ENCODE measurements at regions not wholly inside any gene's neighbourhood (a gene's known extent, or its start where the extent isn't known, plus 50 kb on each side); places are given as distances from the start of the nearest gene placed in this dataset.

DNA sequence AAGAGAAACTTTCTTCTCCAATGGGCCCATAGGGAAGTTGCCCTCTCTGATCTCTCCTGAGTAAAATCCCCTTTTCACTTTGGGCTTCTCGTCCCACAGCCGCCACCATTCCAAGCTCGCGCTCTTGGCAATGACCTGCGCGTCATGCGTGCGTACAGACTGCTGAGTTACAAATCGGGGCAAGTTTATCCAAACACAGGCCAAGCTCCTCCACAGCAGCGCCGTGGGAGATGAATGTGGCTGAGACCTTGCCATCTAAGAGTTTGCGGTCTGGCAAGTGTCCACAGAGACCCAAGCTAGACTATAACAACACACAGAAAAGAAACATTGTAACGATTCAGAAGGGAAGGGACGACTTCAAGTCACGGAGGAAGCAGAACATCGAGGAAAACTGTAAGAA, 116.3 kb upstream of the SOD1 start:
- no peak overlapping the region for H3K23ac ChIP-seq (ENCODE audit: low read length in 2 of 2)
- H3K4me3 ChIP-seq (ENCODE audit: insufficient read depth in 1 of 2, low read depth in 1 of 2, low read length in 2 of 2), result no peak overlapping the region
- 92% methylated on average over 16 of the region's 16 CpGs for WGBS
- H3K27ac ChIP-seq (ENCODE audit: low read length, poor library complexity, severe bottlenecking), result no peak overlapping the region
- no peak overlapping the region for H3K9ac ChIP-seq (ENCODE audit: low read length)
- H2BK12ac ChIP-seq (ENCODE audit: low read length in 2 of 2), result no peak overlapping the region
- DNase-seq, result peak; percentile 15
- no peak overlapping the region for H2BK5ac ChIP-seq (ENCODE audit: low read depth, low read length, poor library complexity, severe bottlenecking)
- H3K36me3 ChIP-seq (ENCODE audit: control insufficient read depth in 1 of 2, insufficient read depth in 2 of 2, low read depth in 1 of 2, low read length in 2 of 2), result no peaks in the 10 kb centered on the region
- H2AFZ ChIP-seq (ENCODE audit: low read depth, low read length), result no peak overlapping the region
- no peaks in the 10 kb centered on the region for H3K9me3 ChIP-seq (ENCODE audit: control insufficient read depth, low read length)
- H3K4ac ChIP-seq (ENCODE audit: low read depth in 1 of 2, low read length in 2 of 2), result no peak overlapping the region
- H3K4me1 ChIP-seq (ENCODE audit: control insufficient read depth, insufficient read depth, low read depth, low read length), result no peaks in the 10 kb centered on the region
- H3K18ac ChIP-seq (ENCODE audit: low read depth in 1 of 2, low read length in 2 of 2), result no peak overlapping the region
- H3K14ac ChIP-seq (ENCODE audit: low read length in 2 of 2), result no peak overlapping the region
- H2AK5ac ChIP-seq (ENCODE audit: low read length, severe bottlenecking), result no peak overlapping the region
- no peak overlapping the region for H4K91ac ChIP-seq (ENCODE audit: low read length)
- no peak overlapping the region for H3K4me2 ChIP-seq (ENCODE audit: low read length, poor library complexity, severe bottlenecking)
- no peak overlapping the region for H2BK15ac ChIP-seq (ENCODE audit: low read depth, poor library complexity, severe bottlenecking)
- no peak overlapping the region for H4K8ac ChIP-seq (ENCODE audit: low read length)
- no peak overlapping the region for H2BK120ac ChIP-seq (ENCODE audit: low read depth, low read length)
- peaks cover 3% of the 10 kb centered on the region for H3K79me1 ChIP-seq (replicated peaks; ENCODE audit: low read length, poor library complexity, severe bottlenecking)
- H3K27me3 ChIP-seq (ENCODE audit: control insufficient read depth in 1 of 2, insufficient read depth in 1 of 2, low read length in 2 of 2), result peaks cover 0 to 5% of the 10 kb centered on the region in 2 experiments

DNA sequence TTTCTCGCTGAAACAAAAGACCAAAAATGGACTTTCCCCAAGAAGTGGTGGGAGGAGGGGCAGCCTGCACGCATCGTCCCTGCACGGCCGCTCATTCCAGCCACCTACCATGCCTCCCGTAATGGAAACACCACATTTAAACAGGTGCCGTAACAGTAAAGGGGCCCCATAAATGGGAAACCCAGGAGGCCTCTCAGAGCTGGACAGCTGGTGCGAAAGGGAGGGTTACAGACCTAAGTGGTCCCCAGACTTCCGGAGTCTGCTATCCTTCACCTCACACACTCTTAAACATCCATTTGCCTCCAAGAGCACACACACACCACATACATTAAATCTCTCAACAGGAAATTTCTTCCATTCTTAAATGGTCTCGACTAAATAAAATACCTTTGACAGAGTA, 120.7 kb upstream of the SOD1 start:
- no peaks in the 10 kb centered on the region for H3K27me3 ChIP-seq (ENCODE audit: control insufficient read depth in 1 of 2, insufficient read depth in 1 of 2, low read length in 2 of 2)
- no peaks in the 10 kb centered on the region for H3K4me1 ChIP-seq (ENCODE audit: control insufficient read depth, insufficient read depth, low read depth, low read length)
- no peak overlapping the region for H2AFZ ChIP-seq (ENCODE audit: low read depth, low read length)
- no peak overlapping the region for H4K91ac ChIP-seq (ENCODE audit: low read length)
- H3K27ac ChIP-seq (ENCODE audit: low read length, poor library complexity, severe bottlenecking), result no peak overlapping the region
- no peak overlapping the region for H3K4me2 ChIP-seq (ENCODE audit: low read length, poor library complexity, severe bottlenecking)
- H2BK120ac ChIP-seq (ENCODE audit: low read depth, low read length), result no peak overlapping the region
- H3K4ac ChIP-seq (ENCODE audit: low read depth in 1 of 2, low read length in 2 of 2), result no peak overlapping the region
- H3K23ac ChIP-seq (ENCODE audit: low read length in 2 of 2), result no peak overlapping the region
- H3K79me1 ChIP-seq (replicated peaks; ENCODE audit: low read length, poor library complexity, severe bottlenecking), result peaks cover 3% of the 10 kb centered on the region
- no peak overlapping the region for H2BK15ac ChIP-seq (ENCODE audit: low read depth, poor library complexity, severe bottlenecking)
- no peaks in the 10 kb centered on the region for H3K9me3 ChIP-seq (ENCODE audit: control insufficient read depth, low read length)
- no peak overlapping the region for H2BK12ac ChIP-seq (ENCODE audit: low read length in 2 of 2)
- no peak overlapping the region for H2BK5ac ChIP-seq (ENCODE audit: low read depth, low read length, poor library complexity, severe bottlenecking)
- no peak overlapping the region for H3K9ac ChIP-seq (ENCODE audit: low read length)
- H3K18ac ChIP-seq (ENCODE audit: low read depth in 1 of 2, low read length in 2 of 2), result no peak overlapping the region
- DNase-seq, result no peak
- H3K14ac ChIP-seq (ENCODE audit: low read length in 2 of 2), result no peak overlapping the region
- H3K36me3 ChIP-seq (ENCODE audit: control insufficient read depth in 1 of 2, insufficient read depth in 2 of 2, low read depth in 1 of 2, low read length in 2 of 2), result no peaks in the 10 kb centered on the region
- H4K8ac ChIP-seq (ENCODE audit: low read length), result no peak overlapping the region
- WGBS, result 72% methylated on average over 10 of the region's 10 CpGs
- no peak overlapping the region for H2AK5ac ChIP-seq (ENCODE audit: low read length, severe bottlenecking)
- H3K4me3 ChIP-seq (ENCODE audit: insufficient read depth in 1 of 2, low read depth in 1 of 2, low read length in 2 of 2), result no peak overlapping the region

DNA sequence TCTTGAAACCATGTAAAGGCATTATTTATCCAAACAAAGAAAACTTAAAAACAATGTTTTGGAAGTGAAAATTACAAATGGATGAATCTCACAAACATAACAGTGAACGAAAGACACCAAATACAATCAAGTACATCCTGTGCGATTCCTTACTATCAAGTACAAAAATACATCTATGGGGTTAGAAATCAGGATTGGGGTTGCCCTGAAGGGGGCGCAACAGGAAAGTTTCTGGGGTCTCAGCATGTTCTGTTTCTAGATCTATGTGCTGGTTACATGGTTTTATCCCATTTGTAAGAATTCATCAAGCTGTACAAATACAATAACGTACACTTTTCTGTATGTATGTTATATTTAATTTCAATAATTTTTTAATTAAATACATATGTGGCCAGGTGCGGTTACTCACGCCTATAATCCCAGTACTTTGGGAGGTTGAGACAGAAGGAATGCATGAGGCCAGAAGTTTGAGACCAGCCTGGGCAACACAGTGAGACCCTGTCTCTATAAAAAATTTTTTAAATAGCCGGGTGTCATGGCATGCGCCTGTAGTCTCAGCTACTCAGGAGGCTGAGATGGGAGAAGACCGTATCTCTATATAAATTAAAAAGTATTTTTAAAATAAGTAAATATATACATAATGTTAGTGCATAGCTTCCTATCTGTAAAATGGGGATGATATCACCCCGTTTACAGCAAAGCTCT, 121.5 kb upstream of the SOD1 start:
- Histone ChIP-seq H3K4me3 (ENCODE audit: insufficient read depth in 1 of 2, low read depth in 1 of 2, low read length in 2 of 2) (no peak overlapping the region), H3K27me3 (ENCODE audit: control insufficient read depth in 1 of 2, insufficient read depth in 1 of 2, low read length in 2 of 2) (no peaks in the 10 kb centered on the region), H3K27ac (ENCODE audit: low read length, poor library complexity, severe bottlenecking) (no peak overlapping the region), H2BK5ac (ENCODE audit: low read depth, low read length, poor library complexity, severe bottlenecking) (no peak overlapping the region), H2BK120ac (ENCODE audit: low read depth, low read length) (no peak overlapping the region), H2BK12ac (ENCODE audit: low read length in 2 of 2) (no peak overlapping the region), H4K91ac (ENCODE audit: low read length) (no peak overlapping the region), H3K9me3 (ENCODE audit: control insufficient read depth, low read length) (no peaks in the 10 kb centered on the region), H3K4me2 (ENCODE audit: low read length, poor library complexity, severe bottlenecking) (no peak overlapping the region), H3K18ac (ENCODE audit: low read depth in 1 of 2, low read length in 2 of 2) (no peak overlapping the region), H2AFZ (ENCODE audit: low read depth, low read length) (no peak overlapping the region), H3K23ac (ENCODE audit: low read length in 2 of 2) (no peak overlapping the region), H3K4ac (ENCODE audit: low read depth in 1 of 2, low read length in 2 of 2) (no peak overlapping the region), H2BK15ac (ENCODE audit: low read depth, poor library complexity, severe bottlenecking) (no peak overlapping the region), H4K8ac (ENCODE audit: low read length) (no peak overlapping the region), H3K9ac (ENCODE audit: low read length) (no peak overlapping the region), H3K14ac (ENCODE audit: low read length in 2 of 2) (no peak overlapping the region), H3K79me1 (replicated peaks; ENCODE audit: low read length, poor library complexity, severe bottlenecking) (peaks cover 3% of the 10 kb centered on the region), H3K36me3 (ENCODE audit: control insufficient read depth in 1 of 2, insufficient read depth in 2 of 2, low read depth in 1 of 2, low read length in 2 of 2) (no peaks in the 10 kb centered on the region), H3K4me1 (ENCODE audit: control insufficient read depth, insufficient read depth, low read depth, low read length) (no peaks in the 10 kb centered on the region), H2AK5ac (ENCODE audit: low read length, severe bottlenecking) (no peak overlapping the region)
- DNase-seq, result no peak
- WGBS, result 91% methylated on average over 5 of the region's 10 CpGs

DNA sequence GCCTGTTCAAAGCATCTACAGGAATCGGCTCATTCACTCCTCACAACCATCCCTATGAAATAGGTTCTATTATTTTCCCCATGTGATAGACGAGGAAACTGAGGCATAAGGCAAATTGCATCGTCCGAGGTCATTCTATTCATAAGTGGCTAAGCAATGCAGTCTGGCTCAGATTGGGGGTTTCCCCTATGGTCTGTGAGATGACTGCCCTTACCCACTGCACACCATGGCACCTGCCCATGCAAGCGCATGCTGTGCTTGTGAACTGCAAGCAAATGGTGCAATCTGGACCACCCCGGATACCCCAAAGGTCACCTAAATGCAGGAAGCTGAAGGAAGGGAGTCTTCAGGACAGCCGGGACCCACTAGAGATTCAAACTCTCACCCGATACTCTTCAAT, 123.4 kb upstream of the SOD1 start:
- Histone ChIP-seq H3K27ac (ENCODE audit: low read length, poor library complexity, severe bottlenecking) (no peak overlapping the region), H3K4me3 (ENCODE audit: insufficient read depth in 1 of 2, low read depth in 1 of 2, low read length in 2 of 2) (no peak overlapping the region), H3K23ac (ENCODE audit: low read length in 2 of 2) (no peak overlapping the region), H3K9ac (ENCODE audit: low read length) (no peak overlapping the region), H2AK5ac (ENCODE audit: low read length, severe bottlenecking) (no peak overlapping the region), H2BK5ac (ENCODE audit: low read depth, low read length, poor library complexity, severe bottlenecking) (no peak overlapping the region), H2AFZ (ENCODE audit: low read depth, low read length) (no peak overlapping the region), H4K8ac (ENCODE audit: low read length) (no peak overlapping the region), H3K4me2 (ENCODE audit: low read length, poor library complexity, severe bottlenecking) (no peak overlapping the region), H3K4me1 (ENCODE audit: control insufficient read depth, insufficient read depth, low read depth, low read length) (peaks cover 1% of the 10 kb centered on the region), H2BK120ac (ENCODE audit: low read depth, low read length) (no peak overlapping the region), H2BK12ac (ENCODE audit: low read length in 2 of 2) (no peak overlapping the region), H3K27me3 (ENCODE audit: control insufficient read depth in 1 of 2, insufficient read depth in 1 of 2, low read length in 2 of 2) (no peaks in the 10 kb centered on the region), H3K4ac (ENCODE audit: low read depth in 1 of 2, low read length in 2 of 2) (no peak overlapping the region), H3K36me3 (ENCODE audit: control insufficient read depth in 1 of 2, insufficient read depth in 2 of 2, low read depth in 1 of 2, low read length in 2 of 2) (no peaks in the 10 kb centered on the region), H2BK15ac (ENCODE audit: low read depth, poor library complexity, severe bottlenecking) (no peak overlapping the region), H3K9me3 (ENCODE audit: control insufficient read depth, low read length) (no peaks in the 10 kb centered on the region), H3K79me1 (replicated peaks; ENCODE audit: low read length, poor library complexity, severe bottlenecking) (peaks cover 4% of the 10 kb centered on the region), H4K91ac (ENCODE audit: low read length) (no peak overlapping the region), H3K14ac (ENCODE audit: low read length in 2 of 2) (no peak overlapping the region), H3K18ac (ENCODE audit: low read depth in 1 of 2, low read length in 2 of 2) (no peak overlapping the region)
- 94% methylated on average over 7 of the region's 8 CpGs for WGBS
- DNase-seq, result no peak

Measured in mesenchymal stem cell (in vitro differentiated cells and primary cell).